HEK293T (cell line): ENCODE measurements at regions not wholly inside any gene's neighbourhood (a gene's known extent, or its start where the extent isn't known, plus 50 kb on each side); places are given as distances from the start of the nearest gene placed in this dataset.

Source experiments
- CTCF ChIA-PET: fragments of 350-600 bp; formaldehyde crosslinking; extraction: SDS; loops from one replicate; lab custom pipeline; 2021; ENCODE audit warnings: antibody characterized with exemption, inconsistent platforms; lab: Yijun Ruan, JAX
- POLR2A ChIA-PET: fragments of 350-600 bp; formaldehyde crosslinking; extraction: SDS; loops from one replicate; lab custom pipeline; 2020; ENCODE audit warnings: antibody characterized with exemption, inconsistent platforms; lab: Yijun Ruan, JAX
- DNase-seq: peaks from one replicate; pipeline ENCODE4 v3.0.0; 2012; ENCODE audit warnings: mixed read lengths; ENCODE audit errors: extremely low spot score
- ARNT ChIP-seq: fragments of 450-650 bp; IDR thresholded peaks from 2 replicates; pipeline ENCODE4 v1.6.1; 2017; ENCODE audit warnings: mild to moderate bottlenecking
- BHLHE40 ChIP-seq: fragments of 450-650 bp; IDR thresholded peaks from 2 replicates; pipeline ENCODE4 v1.6.1; 2016; ENCODE audit warnings: mild to moderate bottlenecking, moderate library complexity, borderline replicate concordance
- CTBP1 ChIP-seq: fragments of 450-650 bp; IDR thresholded peaks from 2 replicates; pipeline ENCODE4 v1.6.1; 2016; ENCODE audit warnings: borderline replicate concordance
- ELF4 ChIP-seq: fragments of 450-650 bp; IDR thresholded peaks from 2 replicates; pipeline ENCODE4 v1.6.1; 2017; ENCODE audit warnings: antibody characterized with exemption
- FOXA1 ChIP-seq: fragments of 450-650 bp; IDR thresholded peaks from 2 replicates; pipeline ENCODE4 v1.6.1; 2016; ENCODE audit warnings: mild to moderate bottlenecking
- FOXK2 ChIP-seq: fragments of 450-650 bp; IDR thresholded peaks from 2 replicates; pipeline ENCODE4 v1.6.1; 2016; ENCODE audit warnings: mild to moderate bottlenecking
- FOXM1 ChIP-seq: fragments of 450-650 bp; IDR thresholded peaks from 2 replicates; pipeline ENCODE4 v1.6.1; 2017; ENCODE audit warnings: mild to moderate bottlenecking, borderline replicate concordance
- HDGF ChIP-seq: fragments of 450-650 bp; IDR thresholded peaks from 2 replicates; pipeline ENCODE4 v1.6.1; 2017; ENCODE audit warnings: antibody characterized with exemption, borderline replicate concordance
- L3MBTL2 ChIP-seq: fragments of 450-650 bp; conservative IDR thresholded peaks from 2 replicates; pipeline ENCODE4 v1.6.1; 2016; ENCODE audit warnings: mild to moderate bottlenecking
- LEF1 ChIP-seq: fragments of 450-650 bp; IDR thresholded peaks from 2 replicates; pipeline ENCODE4 v1.6.1; 2017; ENCODE audit warnings: mild to moderate bottlenecking, borderline replicate concordance
- NFRKB ChIP-seq: fragments of 450-650 bp; IDR thresholded peaks from 2 replicates; pipeline ENCODE4 v1.6.1; 2016; ENCODE audit warnings: mild to moderate bottlenecking, moderate library complexity
- SP1 ChIP-seq: fragments of 450-650 bp; IDR thresholded peaks from 2 replicates; pipeline ENCODE4 v1.6.1; 2017
- SUZ12 ChIP-seq: fragments of 450-650 bp; IDR thresholded peaks from 2 replicates; pipeline ENCODE4 v1.6.1; 2016; ENCODE audit warnings: mild to moderate bottlenecking
- TARDBP ChIP-seq: fragments of 450-650 bp; IDR thresholded peaks from 2 replicates; pipeline ENCODE4 v1.6.1; 2016
- ZNF384 ChIP-seq: fragments of 450-650 bp; IDR thresholded peaks from 2 replicates; pipeline ENCODE4 v1.6.1; 2016
- TF ChIP-seq, protein P1 (sequence below): fragments of 450-650 bp; IDR thresholded peaks from 2 replicates; pipeline ENCODE4 v1.6.1; 2016

DNA sequence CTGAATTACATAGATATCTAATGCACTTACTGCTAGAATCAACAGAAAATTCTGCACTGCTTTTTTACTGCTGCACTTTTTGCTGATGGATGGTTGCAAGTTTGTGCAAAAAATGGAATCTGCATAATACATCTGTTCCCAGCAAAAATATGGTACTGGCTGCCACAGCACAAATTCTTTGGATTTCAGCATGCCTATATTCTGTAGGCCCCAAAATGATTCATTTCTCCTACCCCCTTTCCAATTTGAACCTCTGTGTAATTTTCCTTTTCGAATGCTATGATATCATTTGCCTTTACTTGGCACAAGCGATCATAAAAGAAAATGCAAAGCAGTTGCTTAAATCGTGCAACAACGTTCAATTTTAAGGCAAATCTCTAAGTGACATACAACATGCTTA is 524.2 kb upstream of the NBEA start:
- no peak for DNase-seq
- TF ChIP-seq ELF4 = no peak
- ChIA-PET POLR2A (no interaction called here), CTCF (no interaction called here)

DNA sequence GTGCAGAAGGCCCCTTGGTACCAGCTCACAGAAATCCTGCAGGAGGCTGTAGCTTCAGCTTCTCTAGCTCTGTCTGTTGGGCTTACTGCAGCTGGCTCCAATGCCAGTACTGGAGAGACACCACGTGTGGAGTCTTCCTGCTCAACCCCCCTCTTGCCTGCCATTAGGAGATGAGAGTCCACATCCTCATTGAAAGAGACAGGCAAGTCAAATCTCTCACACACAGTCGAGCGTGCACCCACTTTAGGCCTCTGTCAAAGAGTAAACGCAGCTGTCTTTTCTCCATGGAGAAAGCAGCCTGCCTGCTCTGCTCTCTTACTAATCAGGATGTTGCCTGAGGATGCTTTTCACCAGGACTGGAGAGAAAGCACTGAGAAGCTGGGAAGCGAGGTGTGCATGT is 523.0 kb upstream of the NBEA start:
- ChIA-PET CTCF (no interaction called here), POLR2A (no interaction called here)
- no peak for DNase-seq
- TF ChIP-seq HDGF (no peak), ARNT (no peak), ZNF384 (no peak), L3MBTL2 (no peak), SUZ12 (no peak), FOXK2 (no peak), BHLHE40 (no peak)

DNA sequence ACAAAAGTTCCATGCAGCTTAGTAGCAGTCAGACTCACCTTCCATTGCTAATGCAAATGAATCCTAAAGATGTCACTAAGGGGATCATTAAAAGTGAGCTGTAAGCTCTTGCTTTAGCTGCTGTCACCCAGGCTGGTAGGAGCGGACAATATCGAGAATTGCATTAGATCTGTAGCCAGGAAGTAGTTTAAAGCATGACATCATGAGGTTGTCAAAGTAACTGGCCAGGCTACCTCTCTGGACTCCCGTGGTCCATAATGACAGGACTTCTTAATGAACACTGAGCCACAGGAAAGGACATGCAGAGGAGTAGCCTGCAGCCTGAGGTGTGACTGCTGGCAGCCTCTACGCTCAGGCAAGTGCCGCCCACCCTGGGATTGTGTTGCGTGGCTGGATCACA is 522.3 kb upstream of the NBEA start:
- ChIA-PET POLR2A (no interaction called here), CTCF (no interaction called here)
- DNase-seq = no peak
- TF ChIP-seq SP1 = no peak
- no peak for TF ChIP-seq ELF4
- no peak for TF ChIP-seq LEF1
- TF ChIP-seq FOXK2 = no peak

DNA sequence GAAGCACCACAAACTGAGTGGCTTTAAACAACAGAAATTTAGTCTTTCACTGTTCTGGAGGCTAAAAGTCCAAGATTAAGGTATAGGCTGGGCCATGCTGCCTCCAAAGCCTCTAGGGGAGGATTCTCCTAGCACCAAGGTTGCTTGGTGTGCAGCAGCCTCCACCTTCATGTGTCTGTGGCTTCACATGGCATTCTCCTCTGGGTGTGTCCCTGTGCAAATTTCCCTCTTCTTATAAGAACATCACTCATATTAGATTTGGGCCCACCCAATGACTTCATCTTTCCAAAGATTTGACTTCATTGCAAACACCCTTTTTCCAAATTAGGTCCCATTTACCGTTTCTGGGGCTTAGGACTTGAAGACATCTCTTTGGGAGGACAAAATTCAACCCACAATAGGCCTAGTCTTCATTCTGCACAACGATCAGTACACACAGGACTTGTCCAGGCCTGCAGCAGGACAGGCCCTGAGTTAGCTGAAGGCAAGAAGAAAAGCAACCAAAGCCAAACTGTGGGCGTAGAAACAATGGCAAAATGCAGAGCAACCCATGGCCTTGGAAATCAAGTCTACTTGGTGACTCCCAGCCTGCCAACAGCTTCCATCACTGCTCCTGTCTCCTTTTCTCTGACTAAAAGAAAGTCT is 521.2 kb upstream of the NBEA start:
- CTCF ChIA-PET = no interaction called here
- TF ChIP-seq SP1 = no peak
- TF ChIP-seq, protein P1, sequence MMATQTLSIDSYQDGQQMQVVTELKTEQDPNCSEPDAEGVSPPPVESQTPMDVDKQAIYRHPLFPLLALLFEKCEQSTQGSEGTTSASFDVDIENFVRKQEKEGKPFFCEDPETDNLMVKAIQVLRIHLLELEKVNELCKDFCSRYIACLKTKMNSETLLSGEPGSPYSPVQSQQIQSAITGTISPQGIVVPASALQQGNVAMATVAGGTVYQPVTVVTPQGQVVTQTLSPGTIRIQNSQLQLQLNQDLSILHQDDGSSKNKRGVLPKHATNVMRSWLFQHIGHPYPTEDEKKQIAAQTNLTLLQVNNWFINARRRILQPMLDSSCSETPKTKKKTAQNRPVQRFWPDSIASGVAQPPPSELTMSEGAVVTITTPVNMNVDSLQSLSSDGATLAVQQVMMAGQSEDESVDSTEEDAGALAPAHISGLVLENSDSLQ = no peak
- TF ChIP-seq CTBP1 = no peak
- TF ChIP-seq FOXM1 = no peak
- no peak for TF ChIP-seq BHLHE40
- TF ChIP-seq FOXA1 = no peak
- TF ChIP-seq HDGF = no peak
- TF ChIP-seq LEF1 = no peak
- no peak for TF ChIP-seq FOXK2
- TF ChIP-seq L3MBTL2 = no peak
- TF ChIP-seq ZNF384 = no peak
- DNase-seq = no peak
- POLR2A ChIA-PET = no interaction called here

DNA sequence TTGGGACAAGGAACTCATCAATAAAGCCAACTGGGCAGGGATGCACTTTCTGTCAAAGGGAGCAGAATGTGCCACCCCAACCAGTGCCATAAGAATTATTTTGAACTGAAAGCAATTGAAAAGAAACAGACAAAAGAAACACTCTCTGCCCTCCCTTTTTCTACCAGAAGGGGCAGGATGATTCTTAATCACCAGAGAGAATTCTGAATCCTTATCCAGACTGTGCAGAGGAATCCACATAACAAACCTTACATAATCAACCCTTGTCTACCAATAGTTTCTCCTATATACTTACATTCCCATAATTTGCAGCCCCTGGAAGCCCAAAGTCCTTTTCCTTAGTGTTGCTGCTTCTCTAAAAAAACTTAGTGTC is 520.7 kb upstream of the NBEA start:
- TF ChIP-seq HDGF = no peak
- no peak for TF ChIP-seq LEF1
- TF ChIP-seq FOXM1 = no peak
- TF ChIP-seq, protein P1 = no peak
- no peak for TF ChIP-seq ARNT
- TF ChIP-seq ELF4 = no peak
- TF ChIP-seq BHLHE40 = no peak
- no peak for TF ChIP-seq TARDBP
- CTCF ChIA-PET = no interaction called here
- DNase-seq = no peak
- POLR2A ChIA-PET = no interaction called here

DNA sequence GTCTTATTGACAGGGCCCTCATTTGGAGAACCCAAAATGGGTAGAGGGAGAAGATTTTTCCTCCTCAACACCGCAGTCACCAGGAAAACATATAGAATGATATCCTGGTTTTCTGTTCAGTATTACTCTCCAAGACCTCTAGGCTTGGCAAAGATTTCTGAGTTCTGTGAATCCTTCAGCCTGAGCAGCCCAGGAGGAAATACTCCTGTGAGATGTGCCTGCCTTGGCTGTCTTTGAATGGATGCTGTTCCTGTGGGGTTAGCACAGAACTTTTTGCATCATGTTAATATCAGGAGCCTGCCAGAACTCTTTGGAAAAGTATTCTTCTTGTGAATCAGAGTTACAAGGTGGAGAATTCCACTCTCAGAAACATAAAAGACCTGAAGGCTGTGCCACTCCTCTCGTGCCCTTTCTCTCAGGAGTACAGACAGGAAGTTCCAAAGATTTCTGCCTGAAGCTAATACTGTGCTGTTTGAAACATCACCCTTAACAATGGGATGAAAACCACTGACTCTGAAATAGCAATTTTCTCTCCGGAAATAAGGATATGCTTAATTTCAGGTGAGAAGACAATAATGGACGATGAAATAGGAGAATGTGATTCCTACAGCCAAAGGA is 520.1 kb upstream of the NBEA start:
- ChIA-PET POLR2A (no interaction called here), CTCF (no interaction called here)
- TF ChIP-seq SUZ12 = no peak
- TF ChIP-seq CTBP1 = no peak
- no peak for TF ChIP-seq BHLHE40
- no peak for TF ChIP-seq NFRKB
- TF ChIP-seq ZNF384 = no peak
- no peak for TF ChIP-seq LEF1
- TF ChIP-seq, protein P1 = no peak
- no peak for TF ChIP-seq FOXK2
- TF ChIP-seq SP1 = no peak
- TF ChIP-seq FOXM1 = no peak
- TF ChIP-seq TARDBP = no peak
- TF ChIP-seq L3MBTL2 = no peak
- TF ChIP-seq ELF4 = no peak
- no peak for TF ChIP-seq ARNT
- no peak for TF ChIP-seq HDGF
- TF ChIP-seq FOXA1 = no peak
- no peak for DNase-seq

DNA sequence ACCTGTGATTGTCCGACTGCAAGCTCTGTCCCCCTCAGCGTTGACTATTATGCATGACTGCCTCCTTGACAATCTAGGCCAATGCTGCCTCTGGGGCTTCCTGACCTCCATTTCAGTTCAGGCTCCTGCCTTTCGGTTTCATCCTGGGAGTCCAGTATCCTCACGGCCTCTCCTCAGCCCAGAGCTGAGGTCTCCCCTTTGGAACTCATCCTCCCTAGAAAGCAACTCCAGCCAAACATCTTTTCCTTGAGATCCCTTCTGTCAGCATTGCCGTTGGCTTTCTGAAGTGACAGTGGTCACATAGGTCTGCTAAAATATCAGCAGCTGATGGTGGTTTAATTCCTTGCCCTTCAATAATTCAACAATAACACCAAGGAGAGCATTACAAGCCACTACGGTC is 519.1 kb upstream of the NBEA start:
- no peak for TF ChIP-seq ELF4
- TF ChIP-seq FOXK2 = no peak
- TF ChIP-seq FOXA1 = no peak
- TF ChIP-seq HDGF = no peak
- no peak for TF ChIP-seq NFRKB
- no peak for TF ChIP-seq TARDBP
- no peak for TF ChIP-seq FOXM1
- no peak for TF ChIP-seq BHLHE40
- TF ChIP-seq ZNF384 = no peak
- no peak for TF ChIP-seq L3MBTL2
- TF ChIP-seq, protein P1 = no peak
- TF ChIP-seq LEF1 = no peak
- no peak for TF ChIP-seq CTBP1
- POLR2A ChIA-PET = no interaction called here
- DNase-seq = no peak
- CTCF ChIA-PET = no interaction called here
